Karpas-422 (cell line): ENCODE measurements at regions not wholly inside any gene's neighbourhood (a gene's known extent, or its start where the extent isn't known, plus 50 kb on each side); places are given as distances from the start of the nearest gene placed in this dataset.

ENCODE experiments used
- DNase-seq: peaks from one replicate; pipeline ENCODE4 v3.0.0-alpha.2; 2015
- H2AFZ ChIP-seq: fragments of 200-600 bp; sonication (generic); 2 replicates; pipeline ENCODE4 v1.6.1; 2014; ENCODE audit warnings: antibody characterized with exemption, low read length, mixed read lengths
- H3K27ac ChIP-seq: fragments of 200-600 bp; sonication (generic); 2 replicates; pipeline ENCODE4 v1.5.1; 2014; ENCODE audit warnings: mild to moderate bottlenecking, low read length, moderate library complexity
- H3K27me3 ChIP-seq: fragments of 200-600 bp; sonication (generic); 2 replicates; pipeline ENCODE4 v1.6.1; 2014; ENCODE audit warnings: low read length, mixed read lengths
- H3K36me3 ChIP-seq: fragments of 200-600 bp; sonication (generic); 2 replicates; pipeline ENCODE4 v1.6.1; 2014; ENCODE audit warnings: low read length, mixed read lengths; ENCODE audit not compliant: insufficient read depth
- H3K4me1 ChIP-seq: fragments of 200-600 bp; sonication (generic); 2 replicates; pipeline ENCODE4 v1.6.1; 2014; ENCODE audit warnings: mild to moderate bottlenecking, low read length, mixed read lengths
- H3K4me2 ChIP-seq: fragments of 200-600 bp; sonication (generic); 2 replicates; pipeline ENCODE4 v1.6.1; 2014; ENCODE audit warnings: low read length, low read depth, mild to moderate bottlenecking; ENCODE audit not compliant: poor library complexity, severe bottlenecking
- H3K4me3 ChIP-seq: fragments of 200-600 bp; sonication (generic); 2 replicates; pipeline ENCODE4 v1.5.1; 2014; ENCODE audit warnings: mild to moderate bottlenecking, antibody characterized with exemption, low read length, mixed read lengths
- H3K79me2 ChIP-seq: fragments of 200-600 bp; sonication (generic); 2 replicates; pipeline ENCODE4 v1.6.1; 2014; ENCODE audit warnings: mild to moderate bottlenecking, low read length, mixed read lengths
- H3K9ac ChIP-seq: fragments of 200-600 bp; sonication (generic); 2 replicates; pipeline ENCODE4 v1.6.0; 2014; ENCODE audit warnings: low read length
- H3K9me2 ChIP-seq: fragments of 200-600 bp; sonication (generic), shearing (Covaris generic); replicated peaks from 2 replicates; pipeline ENCODE4 v1.6.0; 2014; ENCODE audit warnings: mild to moderate bottlenecking, low read length, moderate library complexity; ENCODE audit not compliant: insufficient read depth
- H3K9me3 ChIP-seq: fragments of 300-700, 200-600 bp; sonication (generic); 2 replicates; pipeline ENCODE4 v1.6.1; 2014; ENCODE audit warnings: low read length, mixed read lengths
- H4K20me1 ChIP-seq: fragments of 200-600 bp; sonication (generic); 2 replicates; pipeline ENCODE4 v1.6.1; 2014; ENCODE audit warnings: mild to moderate bottlenecking, antibody characterized with exemption, low read length, low read depth; ENCODE audit not compliant: insufficient read depth

GRCh38 chr4:102139132-102139573 lies 206.1 kb downstream of the SLC39A8 start:
- no peak overlapping the region for H3K9ac ChIP-seq
- no peak overlapping the region for H2AFZ ChIP-seq
- H3K27ac ChIP-seq = no peak overlapping the region
- no peaks in the 10 kb centered on the region for H3K9me3 ChIP-seq
- no peak overlapping the region for H3K4me3 ChIP-seq
- H3K4me1 ChIP-seq = no peaks in the 10 kb centered on the region
- no peaks in the 10 kb centered on the region for H3K9me2 ChIP-seq
- no peak for DNase-seq
- H4K20me1 ChIP-seq = no peaks in the 10 kb centered on the region
- H3K36me3 ChIP-seq = no peaks in the 10 kb centered on the region
- H3K27me3 ChIP-seq = no peaks in the 10 kb centered on the region
- no peaks in the 10 kb centered on the region for H3K79me2 ChIP-seq
- no peak overlapping the region for H3K4me2 ChIP-seq

DNA sequence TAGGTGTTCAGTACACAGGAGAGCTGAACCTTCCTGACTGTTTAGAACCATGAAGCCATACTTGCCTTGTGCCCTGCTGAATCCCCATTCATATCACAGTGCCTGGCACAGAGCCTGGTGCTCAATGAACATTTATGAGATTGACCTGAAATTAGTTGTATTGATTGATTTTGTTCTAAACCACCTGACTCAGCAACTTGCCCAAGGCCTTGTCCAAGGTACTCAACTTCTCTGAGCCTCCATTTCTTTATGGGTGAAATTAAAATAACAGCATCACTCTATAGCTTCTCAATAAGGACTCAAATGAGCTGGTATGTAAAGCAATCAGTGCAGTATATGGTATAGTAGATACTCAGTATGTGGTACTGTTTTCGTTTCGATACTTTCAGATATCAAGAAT lies 208.1 kb downstream of the SLC39A8 start:
- H4K20me1 ChIP-seq = no peaks in the 10 kb centered on the region
- H3K9me2 ChIP-seq = no peaks in the 10 kb centered on the region
- H3K4me2 ChIP-seq = no peak overlapping the region
- no peak overlapping the region for H2AFZ ChIP-seq
- no peak for DNase-seq
- H3K4me1 ChIP-seq = no peaks in the 10 kb centered on the region
- H3K27me3 ChIP-seq = no peaks in the 10 kb centered on the region
- no peak overlapping the region for H3K27ac ChIP-seq
- no peaks in the 10 kb centered on the region for H3K9me3 ChIP-seq
- H3K4me3 ChIP-seq = no peak overlapping the region
- no peaks in the 10 kb centered on the region for H3K79me2 ChIP-seq
- H3K9ac ChIP-seq = no peak overlapping the region
- no peaks in the 10 kb centered on the region for H3K36me3 ChIP-seq

- no peaks in the 10 kb centered on the region for H4K20me1 ChIP-seq
- no peak overlapping the region for H3K9ac ChIP-seq
- H3K27ac ChIP-seq = no peak overlapping the region
- no peak overlapping the region for H3K4me3 ChIP-seq
- no peaks in the 10 kb centered on the region for H3K9me3 ChIP-seq
- no peak for DNase-seq
- H3K4me2 ChIP-seq = no peak overlapping the region
- no peaks in the 10 kb centered on the region for H3K4me1 ChIP-seq
- no peaks in the 10 kb centered on the region for H3K36me3 ChIP-seq
- H3K9me2 ChIP-seq = no peaks in the 10 kb centered on the region
- no peaks in the 10 kb centered on the region for H3K79me2 ChIP-seq
- no peaks in the 10 kb centered on the region for H3K27me3 ChIP-seq
- H2AFZ ChIP-seq = no peak overlapping the region
Observed at GRCh38 chr4:102129810-102130209, 215.5 kb downstream of the SLC39A8 start.
